ENCODE measurements at regions not wholly inside any gene's neighbourhood (a gene's known extent, or its start where the extent isn't known, plus 50 kb on each side); places are given as distances from the start of the nearest gene placed in this dataset.

DNA sequence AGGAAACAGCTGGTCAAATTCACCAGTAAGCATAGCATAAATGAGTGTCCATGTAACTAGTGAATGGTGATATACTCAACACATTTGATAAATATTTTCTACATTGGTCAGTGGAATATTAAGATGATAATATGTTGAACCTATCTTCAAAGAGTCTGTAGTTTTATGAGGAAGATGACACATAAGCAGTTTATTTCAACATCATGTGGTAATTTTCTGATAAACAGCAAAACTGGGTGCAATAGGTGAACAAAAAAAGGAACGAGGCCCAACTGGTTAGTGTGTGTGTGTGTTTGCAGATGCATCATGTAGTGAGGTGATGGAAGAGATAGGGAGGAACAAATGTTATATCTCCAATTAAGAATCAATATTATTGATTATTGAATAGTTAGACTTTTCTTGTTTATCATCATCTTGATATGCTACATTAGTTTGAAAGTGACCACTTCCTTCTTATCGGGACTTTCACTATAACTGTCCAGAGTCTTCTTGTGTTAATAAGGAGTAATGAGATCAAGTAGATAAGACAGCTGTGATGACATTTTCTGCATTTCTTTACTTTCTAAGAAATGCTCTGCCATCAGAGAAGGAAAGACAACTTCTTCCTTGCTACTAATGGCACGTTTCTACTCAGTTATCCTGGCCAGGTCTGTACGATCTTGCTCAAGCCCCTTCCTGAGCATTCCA lies 270.7 kb downstream of the ETS1 start:
- Histone ChIP-seq H2AFZ (ENCODE audit: low read depth, low read length) (no peak overlapping the region), H3K9me3 (ENCODE audit: insufficient read depth, low read length) (peaks cover 10% of the 10 kb centered on the region; the same call in 1 of the 2 replicates), H4K20me1 (ENCODE audit: insufficient read depth, low read length) (no peaks in the 10 kb centered on the region), H3K36me3 (replicated peaks; ENCODE audit: low read depth, low read length) (peaks cover 9% of the 10 kb centered on the region), H3K27me3 (ENCODE audit: low read depth, low read length) (no peaks in the 10 kb centered on the region), H3K27ac (ENCODE audit: low read length) (no peak overlapping the region), H3K79me2 (ENCODE audit: low read length) (no peaks in the 10 kb centered on the region), H3K4me1 (ENCODE audit: low read length) (peaks cover 39% of the 10 kb centered on the region), H3K9ac (ENCODE audit: low read length) (no peak overlapping the region), H3K4me3 (ENCODE audit: low read length) (no peak overlapping the region), H3K4me2 (ENCODE audit: low read length) (no peak overlapping the region)
- TF ChIP-seq, protein P1, sequence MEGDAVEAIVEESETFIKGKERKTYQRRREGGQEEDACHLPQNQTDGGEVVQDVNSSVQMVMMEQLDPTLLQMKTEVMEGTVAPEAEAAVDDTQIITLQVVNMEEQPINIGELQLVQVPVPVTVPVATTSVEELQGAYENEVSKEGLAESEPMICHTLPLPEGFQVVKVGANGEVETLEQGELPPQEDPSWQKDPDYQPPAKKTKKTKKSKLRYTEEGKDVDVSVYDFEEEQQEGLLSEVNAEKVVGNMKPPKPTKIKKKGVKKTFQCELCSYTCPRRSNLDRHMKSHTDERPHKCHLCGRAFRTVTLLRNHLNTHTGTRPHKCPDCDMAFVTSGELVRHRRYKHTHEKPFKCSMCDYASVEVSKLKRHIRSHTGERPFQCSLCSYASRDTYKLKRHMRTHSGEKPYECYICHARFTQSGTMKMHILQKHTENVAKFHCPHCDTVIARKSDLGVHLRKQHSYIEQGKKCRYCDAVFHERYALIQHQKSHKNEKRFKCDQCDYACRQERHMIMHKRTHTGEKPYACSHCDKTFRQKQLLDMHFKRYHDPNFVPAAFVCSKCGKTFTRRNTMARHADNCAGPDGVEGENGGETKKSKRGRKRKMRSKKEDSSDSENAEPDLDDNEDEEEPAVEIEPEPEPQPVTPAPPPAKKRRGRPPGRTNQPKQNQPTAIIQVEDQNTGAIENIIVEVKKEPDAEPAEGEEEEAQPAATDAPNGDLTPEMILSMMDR (IDR thresholded peaks at IDR 0.05; ENCODE audit: low read depth, low read length): no peak
- TF ChIP-seq EZH2phosphoT487 (IDR thresholded peaks at IDR 0.05; ENCODE audit: low read depth): no peak

DNA sequence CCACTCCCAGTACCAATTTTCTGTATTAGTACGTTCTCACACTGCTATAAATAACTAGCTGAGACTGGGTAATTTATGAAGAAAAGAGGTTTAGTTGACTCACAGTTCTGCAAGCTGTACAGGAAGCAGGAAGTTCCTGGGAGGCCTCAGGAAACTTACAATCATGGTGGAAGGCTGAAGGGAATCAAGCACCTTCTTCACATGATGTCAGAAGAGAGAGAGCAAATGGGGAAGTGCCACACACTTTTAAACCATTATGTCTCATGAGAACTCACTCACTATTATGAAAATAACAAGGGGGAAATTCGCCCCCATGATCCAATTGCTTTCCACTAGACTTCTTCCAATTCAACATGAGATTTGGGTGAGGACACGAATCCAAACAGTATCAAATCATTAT lies 271.4 kb downstream of the ETS1 start:
- Histone ChIP-seq H3K79me2 (ENCODE audit: low read length) (no peaks in the 10 kb centered on the region), H3K4me1 (ENCODE audit: low read length) (peaks cover 36% of the 10 kb centered on the region), H3K9ac (ENCODE audit: low read length) (no peak overlapping the region), H3K36me3 (replicated peaks; ENCODE audit: low read depth, low read length) (peaks cover 9% of the 10 kb centered on the region), H2AFZ (ENCODE audit: low read depth, low read length) (no peak overlapping the region), H3K4me2 (ENCODE audit: low read length) (no peak overlapping the region), H3K4me3 (ENCODE audit: low read length) (no peak overlapping the region), H4K20me1 (ENCODE audit: insufficient read depth, low read length) (no peaks in the 10 kb centered on the region), H3K27ac (ENCODE audit: low read length) (no peak overlapping the region), H3K9me3 (ENCODE audit: insufficient read depth, low read length) (peaks cover 10% of the 10 kb centered on the region; the same call in 1 of the 2 replicates), H3K27me3 (ENCODE audit: low read depth, low read length) (no peaks in the 10 kb centered on the region)
- TF ChIP-seq, protein P1 (IDR thresholded peaks at IDR 0.05; ENCODE audit: low read depth, low read length): no peak
- no peak for TF ChIP-seq EZH2phosphoT487 (IDR thresholded peaks at IDR 0.05; ENCODE audit: low read depth)

- H3K4me3 ChIP-seq (ENCODE audit: low read length): no peak overlapping the region
- H4K20me1 ChIP-seq (ENCODE audit: insufficient read depth, low read length): no peaks in the 10 kb centered on the region
- no peak overlapping the region for H2AFZ ChIP-seq (ENCODE audit: low read depth, low read length)
- H3K9ac ChIP-seq (ENCODE audit: low read length): no peak overlapping the region
- peaks cover 9% of the 10 kb centered on the region for H3K36me3 ChIP-seq (replicated peaks; ENCODE audit: low read depth, low read length)
- peaks cover 10% of the 10 kb centered on the region; the same call in 1 of the 2 replicates for H3K9me3 ChIP-seq (ENCODE audit: insufficient read depth, low read length)
- TF ChIP-seq EZH2phosphoT487 (IDR thresholded peaks at IDR 0.05; ENCODE audit: low read depth): no peak
- TF ChIP-seq, protein P1 (IDR thresholded peaks at IDR 0.05; ENCODE audit: low read depth, low read length): no peak
- H3K4me2 ChIP-seq (ENCODE audit: low read length): no peak overlapping the region
- H3K27me3 ChIP-seq (ENCODE audit: low read depth, low read length): no peaks in the 10 kb centered on the region
- H3K27ac ChIP-seq (ENCODE audit: low read length): no peak overlapping the region
- H3K79me2 ChIP-seq (ENCODE audit: low read length): no peaks in the 10 kb centered on the region
- peaks cover 23% of the 10 kb centered on the region for H3K4me1 ChIP-seq (ENCODE audit: low read length)
These were observed 273.4 kb downstream of the ETS1 start for GRCh38 chr11:128313931-128314330.

GRCh38 chr11:128311742-128312719 lies 275.3 kb downstream of the ETS1 start:
- Histone ChIP-seq H4K20me1 (ENCODE audit: insufficient read depth, low read length) (no peaks in the 10 kb centered on the region), H3K36me3 (replicated peaks; ENCODE audit: low read depth, low read length) (peaks cover 9% of the 10 kb centered on the region), H3K79me2 (ENCODE audit: low read length) (no peaks in the 10 kb centered on the region), H3K4me3 (ENCODE audit: low read length) (no peak overlapping the region), H3K4me1 (ENCODE audit: low read length) (peaks cover 15% of the 10 kb centered on the region), H3K27ac (ENCODE audit: low read length) (no peak overlapping the region), H2AFZ (ENCODE audit: low read depth, low read length) (no peak overlapping the region), H3K4me2 (ENCODE audit: low read length) (peak overlapping the region; percentile 11), H3K27me3 (ENCODE audit: low read depth, low read length) (no peaks in the 10 kb centered on the region), H3K9ac (ENCODE audit: low read length) (no peak overlapping the region), H3K9me3 (ENCODE audit: insufficient read depth, low read length) (peaks cover 10% of the 10 kb centered on the region; the same call in 1 of the 2 replicates)
- no peak for TF ChIP-seq EZH2phosphoT487 (IDR thresholded peaks at IDR 0.05; ENCODE audit: low read depth)
- TF ChIP-seq, protein P1 (IDR thresholded peaks at IDR 0.05; ENCODE audit: low read depth, low read length): no peak

Data from OCI-LY3 (cell line).